Nucleus accumbens (tissue), 56 donors: ENCODE measurements at regions not wholly inside any gene's neighbourhood (a gene's known extent, or its start where the extent isn't known, plus 50 kb on each side); places are given as distances from the start of the nearest gene placed in this dataset.

Experiments
- DNase-seq, 56 donors: peaks; one replicate each; lab custom pipeline; 2025; lab: John Stamatoyannopoulos, UW

DNA sequence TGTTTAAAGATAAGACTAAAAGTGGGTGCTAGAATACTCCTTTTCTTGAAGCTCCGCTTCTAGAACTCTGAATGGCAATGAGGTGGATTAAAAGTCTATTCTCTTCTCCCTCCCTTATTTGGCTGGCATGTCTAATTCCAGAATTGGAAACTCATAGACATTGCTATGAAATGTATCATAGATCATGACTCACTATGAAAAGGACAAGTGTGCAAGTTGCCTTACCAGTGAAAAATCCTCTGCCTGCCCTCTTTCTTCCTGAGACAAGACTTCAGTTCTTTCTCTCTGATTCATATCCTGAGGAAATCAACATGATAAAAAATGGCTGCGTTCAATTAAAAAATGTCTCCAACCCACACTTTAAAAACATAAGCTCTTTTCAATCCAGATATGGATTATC is 73.2 kb upstream of the BLID start:
- DNase-seq: no peak

- DNase-seq: no peak
Measured at GRCh38 chr11:122187373-122188165, 71.6 kb upstream of the BLID start.

GRCh38 chr11:122186439-122187080 is 70.5 kb upstream of the BLID start:
- no peak for DNase-seq

- no peak for DNase-seq
Measured at GRCh38 chr11:122183933-122184332, 67.9 kb upstream of the BLID start.

DNA sequence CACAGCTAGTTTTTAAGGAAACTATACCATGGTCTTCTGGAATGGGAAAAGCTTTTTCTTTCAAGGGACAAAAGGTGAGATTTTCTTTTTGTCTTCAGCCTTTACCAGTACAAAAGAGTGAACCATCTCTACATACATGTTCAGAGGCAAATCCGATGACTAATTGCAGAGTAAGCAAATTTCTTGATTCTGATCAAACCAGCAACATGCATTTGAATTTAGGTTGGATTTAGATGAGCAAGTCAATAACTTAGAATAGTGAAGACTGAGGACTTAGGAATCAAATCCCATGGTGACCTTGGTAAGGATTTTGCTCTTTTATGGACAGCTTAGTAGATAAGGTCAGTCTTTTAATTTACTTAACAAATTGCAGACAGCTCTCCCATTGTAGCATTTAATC is 65.9 kb upstream of the BLID start:
- DNase-seq: no peak

GRCh38 chr11:122181372-122181771 is 65.4 kb upstream of the BLID start:
- no peak for DNase-seq

GRCh38 chr11:122179961-122180834 is 64.2 kb upstream of the BLID start:
- DNase-seq: peak in 3 of 56 donors; percentile 11 to 52 (median 12)

DNA sequence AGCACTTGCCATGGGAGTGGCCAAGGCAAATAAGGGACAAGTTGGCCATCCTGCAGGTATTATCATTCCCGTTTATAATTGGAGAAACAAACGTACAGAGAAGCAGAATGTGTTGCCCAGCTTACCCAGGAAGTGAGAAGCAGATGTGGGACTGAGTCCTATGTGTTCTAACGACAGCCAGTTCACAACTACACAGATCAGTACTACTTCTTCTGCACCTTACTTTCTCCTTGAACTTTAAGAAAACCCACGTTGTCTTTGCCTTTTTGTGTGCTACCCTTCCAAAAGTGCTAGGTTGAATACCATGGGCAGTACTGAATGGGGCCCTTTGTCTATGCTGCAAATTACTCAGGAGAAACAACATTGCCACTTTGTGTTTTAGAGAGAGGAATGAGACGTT is 62.8 kb upstream of the BLID start:
- no peak for DNase-seq

DNA sequence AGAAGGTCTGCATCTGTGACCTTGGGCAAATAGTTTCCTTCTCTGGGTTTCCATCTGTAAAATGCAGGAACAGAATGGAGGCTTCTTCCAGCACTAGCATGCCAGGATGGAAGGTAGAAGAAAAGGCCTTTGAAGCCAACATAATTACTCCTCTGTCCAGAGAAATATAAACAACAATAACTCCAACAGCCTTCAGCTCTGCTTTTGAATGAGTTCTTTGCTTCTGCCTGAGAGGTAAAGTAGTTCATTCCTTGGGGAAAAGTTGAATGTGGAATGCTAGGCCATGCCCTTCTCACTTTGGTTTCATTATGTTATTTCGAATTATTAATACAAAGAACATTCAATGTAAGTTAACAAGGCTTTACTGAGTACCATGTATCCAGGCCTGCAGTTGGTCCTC is 61.2 kb upstream of the BLID start:
- DNase-seq: no peak

- no peak for DNase-seq
Measured at GRCh38 chr11:122176651-122177050, 60.6 kb upstream of the BLID start.

DNA sequence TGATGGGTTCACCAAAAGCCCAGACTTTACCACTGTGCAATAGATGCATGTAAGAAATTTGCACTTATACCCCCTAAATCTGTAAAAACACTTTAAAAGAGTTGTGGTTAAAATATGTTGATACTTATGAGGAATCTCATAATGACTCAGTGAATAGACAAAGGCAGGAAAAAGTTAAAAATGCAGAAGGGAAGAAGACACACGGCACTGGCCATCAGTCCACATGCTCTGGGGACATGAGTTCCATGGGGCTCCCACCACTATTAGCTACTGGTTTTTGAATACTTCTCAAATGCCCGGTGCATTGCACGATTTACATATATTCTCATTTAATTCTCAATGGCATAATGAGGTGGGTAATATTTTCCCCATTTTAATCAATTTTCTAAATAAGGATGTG is 59.3 kb upstream of the BLID start:
- DNase-seq: no peak

GRCh38 chr11:122173587-122173986 is 57.6 kb upstream of the BLID start:
- DNase-seq: no peak

GRCh38 chr11:122173074-122173450 is 57.0 kb upstream of the BLID start:
- no peak for DNase-seq

DNA sequence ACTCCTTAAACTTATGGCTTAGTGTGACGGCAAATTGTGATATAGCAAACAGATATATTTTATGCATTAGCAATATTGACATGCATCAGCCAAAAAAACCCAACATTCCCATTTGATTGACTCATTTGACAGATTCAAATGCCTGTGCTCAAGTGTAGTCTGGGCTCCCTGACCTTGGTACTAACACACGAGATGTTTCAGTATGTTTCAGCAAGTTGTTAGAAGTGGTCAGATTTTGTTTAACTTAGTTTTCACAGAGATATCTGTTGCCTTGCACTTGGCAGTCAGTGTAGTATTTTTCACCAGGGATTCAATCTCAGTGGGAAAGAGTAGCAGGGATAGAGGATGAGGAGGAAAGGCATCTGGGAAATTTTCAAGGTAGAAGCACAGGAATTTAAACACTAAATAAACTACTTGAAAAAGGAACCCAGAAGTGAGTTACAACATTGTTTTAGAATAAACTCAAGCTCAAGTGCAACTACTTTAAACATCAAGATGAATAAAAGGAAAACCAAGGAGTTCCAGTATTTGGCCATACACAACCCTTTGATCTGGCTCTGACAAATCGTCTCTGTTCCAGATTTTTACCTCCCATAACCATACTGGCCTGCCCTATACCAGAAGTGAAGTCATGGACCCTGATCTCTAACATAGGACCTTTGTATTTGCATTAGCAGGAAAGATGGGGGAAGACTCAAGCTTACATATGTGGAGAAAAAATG is 56.5 kb upstream of the BLID start:
- DNase-seq: no peak

- peak in 1 of 56 donors; percentile 62 for DNase-seq
Measured at GRCh38 chr11:122170815-122171475, 54.9 kb upstream of the BLID start.

- DNase-seq: no peak
Measured at GRCh38 chr11:122168218-122168617, 52.2 kb upstream of the BLID start.

GRCh38 chr11:122167100-122167499 is 51.1 kb upstream of the BLID start:
- DNase-seq: no peak

GRCh38 chr11:122165607-122166371 is 49.8 kb upstream of the BLID start:
- no peak for DNase-seq
